HG02938 (cell line): ENCODE measurements at regions not wholly inside any gene's neighbourhood (a gene's known extent, or its start where the extent isn't known, plus 50 kb on each side); places are given as distances from the start of the nearest gene placed in this dataset.

Experiments used
- ATAC-seq: cut with Tn5 transposase; IDR thresholded peaks from one replicate; pipeline ENCODE4 v1.9.1; 2021; ENCODE audit warnings: mild to moderate bottlenecking, moderate library complexity; ENCODE audit not compliant: unreplicated experiment

DNA sequence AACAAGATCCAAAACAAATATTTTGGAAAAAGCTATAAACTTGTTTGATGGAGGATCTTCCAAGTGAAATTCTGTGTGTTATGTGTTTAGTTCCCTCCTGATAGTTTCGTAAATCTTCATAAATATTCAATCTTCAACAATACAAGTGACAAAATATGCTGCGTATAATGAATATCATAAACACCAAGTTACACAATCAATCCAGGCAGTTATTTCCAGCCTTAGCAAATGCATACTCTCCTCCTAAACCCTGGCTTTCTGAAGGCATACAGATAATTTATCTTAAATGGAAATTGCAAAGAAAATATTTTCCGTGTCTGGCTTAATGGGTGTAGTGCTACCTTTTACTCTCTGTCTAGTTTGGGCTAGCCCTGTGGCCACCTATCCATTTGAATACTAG, 864.9 kb upstream of the ZWINT start:
- no peak for ATAC-seq

DNA sequence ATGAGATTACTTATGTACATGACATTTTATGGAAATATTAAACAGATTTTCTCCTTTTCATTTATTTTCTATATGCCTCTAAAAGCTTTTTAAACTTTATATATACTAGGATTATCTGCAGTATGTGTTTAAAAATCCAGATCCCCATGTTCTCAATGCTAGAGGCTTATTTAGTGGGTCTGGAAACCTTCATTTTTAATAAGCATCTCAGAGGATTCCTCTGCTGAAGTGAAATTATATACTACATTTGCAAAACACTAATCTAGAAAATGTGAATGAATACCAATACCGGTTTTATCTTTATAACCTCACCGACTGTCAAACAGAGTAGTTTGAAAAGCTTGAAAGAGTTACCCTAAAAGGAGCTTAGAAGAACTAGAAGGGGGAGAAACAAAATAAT, 863.8 kb upstream of the ZWINT start:
- ATAC-seq: no peak

DNA sequence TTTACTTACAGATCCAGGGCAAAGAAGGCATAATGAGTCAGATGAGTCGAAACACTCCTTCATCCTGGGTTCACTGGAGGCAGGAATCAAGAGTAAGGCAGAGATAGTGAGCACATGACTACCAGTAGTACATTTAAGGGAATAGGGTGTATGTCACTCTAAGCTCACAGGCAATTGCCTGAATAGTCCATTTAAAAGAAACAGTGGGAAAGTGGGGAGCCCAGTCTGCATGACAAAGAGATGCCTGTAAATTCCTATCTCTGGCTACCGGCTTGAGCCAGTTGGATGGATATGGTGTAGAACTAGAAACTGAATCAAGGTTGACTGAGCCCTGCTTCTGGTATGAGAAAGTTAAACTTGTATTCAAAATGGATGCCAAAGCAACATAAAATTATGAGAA, 861.5 kb upstream of the ZWINT start:
- no peak for ATAC-seq

DNA sequence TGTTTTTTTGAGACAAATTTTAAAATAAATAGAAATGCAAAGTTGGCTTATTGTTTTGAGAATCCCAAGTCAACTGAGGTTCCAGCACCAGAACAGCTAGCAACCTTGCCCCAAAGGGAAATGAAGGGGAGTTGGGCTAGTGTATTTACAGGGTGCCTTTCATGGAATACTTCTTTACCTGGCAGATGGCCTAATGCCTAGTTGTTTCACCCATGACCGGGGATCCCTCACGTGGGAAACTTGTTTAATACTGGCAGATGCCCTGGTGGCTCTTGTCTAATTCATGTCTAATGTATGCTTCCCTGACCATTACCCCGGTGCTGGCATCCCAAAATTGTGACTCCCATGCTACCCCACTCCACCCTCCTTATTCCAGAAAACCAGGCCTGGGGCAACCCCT, 861.1 kb upstream of the ZWINT start:
- no peak for ATAC-seq

DNA sequence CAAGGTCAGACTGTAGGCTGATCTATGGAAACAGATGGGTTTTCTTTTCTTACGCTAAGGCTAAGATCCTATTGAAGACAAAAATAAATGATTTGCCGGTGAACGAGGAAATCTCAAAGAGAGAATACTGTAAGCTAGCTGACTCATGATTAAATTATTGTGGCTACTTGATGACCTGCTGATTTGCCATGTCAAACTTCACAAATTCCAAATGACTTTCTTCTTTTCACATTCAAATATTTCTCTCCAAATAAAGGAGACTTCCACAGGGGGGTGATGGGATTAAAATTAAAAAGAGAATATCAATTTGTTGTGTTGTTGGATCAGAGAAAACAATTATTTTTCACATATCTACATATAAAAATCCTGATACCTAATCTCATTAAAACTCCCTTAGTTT, 860.6 kb upstream of the ZWINT start:
- no peak for ATAC-seq

DNA sequence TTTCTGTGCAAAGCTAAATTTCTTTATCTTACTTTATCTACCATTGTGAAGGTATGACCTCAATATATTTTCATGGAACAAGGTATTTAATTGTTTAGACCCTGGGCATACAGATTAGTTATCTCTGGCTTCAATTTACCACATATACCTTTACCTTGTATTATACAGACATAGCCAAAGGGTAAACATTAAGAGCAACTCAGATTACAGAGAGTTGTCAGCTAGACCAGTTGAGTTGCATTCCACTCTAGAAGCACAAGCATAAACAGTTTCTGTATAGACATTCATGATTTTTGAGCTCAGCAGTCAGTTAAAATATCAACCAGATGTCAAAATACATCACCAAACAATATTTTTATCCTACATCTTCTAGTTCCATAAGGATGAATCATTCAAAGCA, 857.3 kb upstream of the ZWINT start:
- ATAC-seq: no peak

DNA sequence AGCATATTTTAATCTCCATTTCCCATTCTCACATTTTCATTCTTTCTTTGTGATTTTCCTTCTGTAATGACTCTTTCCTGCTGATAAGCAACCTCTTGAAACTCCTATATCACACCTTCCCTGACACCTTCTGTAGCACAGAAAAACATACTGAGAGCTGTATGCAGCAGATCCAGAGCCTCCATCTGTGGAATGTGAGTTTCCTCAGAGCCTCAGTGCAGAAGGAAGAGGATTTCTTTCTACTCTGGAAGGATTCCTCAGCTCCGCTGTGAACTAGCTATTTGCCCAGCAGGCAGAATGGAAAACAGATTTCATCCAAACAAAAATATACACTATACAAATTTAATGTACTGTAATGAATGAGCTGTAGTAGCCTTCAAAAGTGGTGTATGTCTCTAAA, 841.3 kb upstream of the ZWINT start:
- no peak for ATAC-seq

DNA sequence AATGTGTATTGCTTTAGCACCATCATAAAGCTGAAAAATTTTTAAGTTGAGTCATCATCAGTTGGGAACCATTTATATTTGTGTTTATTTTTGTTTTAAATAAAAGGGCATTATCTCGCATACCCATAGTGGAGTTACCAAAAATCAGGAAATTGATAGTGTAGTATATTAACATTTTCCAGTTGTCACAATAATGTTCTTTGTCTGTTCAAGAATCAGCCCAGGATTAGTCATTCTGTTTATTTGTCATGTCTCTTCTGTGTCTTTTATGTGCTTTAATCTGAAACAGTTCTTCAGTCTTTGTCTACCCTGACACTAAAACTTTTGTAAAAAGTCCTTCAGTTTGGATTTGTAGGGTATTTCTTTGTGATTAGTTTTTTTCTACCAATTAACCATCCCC, 827.8 kb upstream of the ZWINT start:
- no peak for ATAC-seq

DNA sequence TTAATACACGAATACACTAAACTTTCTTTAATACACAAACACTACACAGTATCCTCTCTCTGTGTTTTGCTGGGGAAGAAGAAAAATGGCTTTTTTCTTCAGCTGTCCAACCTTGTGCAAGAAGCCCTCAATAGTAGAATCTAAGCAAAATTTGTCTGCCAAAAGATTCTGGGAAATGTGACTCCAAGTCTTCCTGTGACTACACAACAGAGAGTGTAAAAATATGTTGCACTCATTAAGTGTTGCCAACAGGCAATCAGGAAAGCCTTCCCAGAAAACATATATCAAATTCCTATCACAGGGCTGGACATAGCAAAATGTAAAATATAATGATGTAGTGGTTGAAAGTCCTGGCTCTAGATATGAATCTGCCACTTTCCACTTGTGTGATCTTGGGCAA, 825.1 kb upstream of the ZWINT start:
- ATAC-seq: no peak

DNA sequence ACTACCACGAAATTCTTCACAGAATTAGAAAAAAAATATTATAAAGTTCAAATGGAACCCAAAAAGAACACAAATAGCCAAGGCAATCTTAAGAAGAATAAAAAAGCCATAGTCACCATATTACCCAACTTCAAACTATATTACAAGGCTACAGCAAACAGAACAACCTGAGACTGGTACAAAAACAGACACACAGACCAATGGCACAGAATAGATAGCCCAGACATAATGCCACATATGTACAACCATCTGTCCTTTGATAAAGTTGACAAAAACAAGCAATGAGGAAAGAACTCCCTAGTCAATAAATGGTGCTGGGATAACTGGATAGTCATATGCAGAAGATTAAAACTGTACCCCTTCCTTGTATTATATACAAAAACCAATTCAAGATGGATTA, 808.5 kb upstream of the ZWINT start:
- no peak for ATAC-seq

DNA sequence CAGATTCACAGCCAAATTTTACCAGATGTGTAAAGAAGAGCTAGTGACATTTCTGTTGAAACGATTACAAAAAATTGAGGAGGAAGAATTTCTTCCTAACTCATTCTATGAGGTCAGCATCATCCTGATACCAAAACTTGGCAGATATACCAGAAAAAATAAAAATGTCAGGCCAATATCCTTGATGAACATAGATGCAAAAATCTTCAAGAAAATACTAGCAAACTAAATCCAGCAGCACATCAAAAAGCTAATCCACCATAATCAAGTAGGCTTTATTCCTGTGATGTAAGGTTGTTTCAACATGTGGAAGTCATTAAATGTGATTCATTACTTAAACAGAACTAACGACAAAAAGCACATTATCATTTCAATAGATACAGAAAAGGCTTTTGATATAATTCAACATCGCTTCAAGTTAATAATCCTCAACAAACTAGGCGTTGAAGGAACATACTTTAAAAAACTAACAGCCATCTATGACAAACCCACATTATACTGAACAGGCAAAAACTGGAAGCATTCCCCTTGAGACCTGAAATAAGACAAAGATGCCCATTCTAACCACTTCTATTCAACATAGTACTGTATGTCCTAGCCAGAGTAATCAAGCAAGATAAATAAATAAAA, 807.7 kb upstream of the ZWINT start:
- ATAC-seq: no peak

DNA sequence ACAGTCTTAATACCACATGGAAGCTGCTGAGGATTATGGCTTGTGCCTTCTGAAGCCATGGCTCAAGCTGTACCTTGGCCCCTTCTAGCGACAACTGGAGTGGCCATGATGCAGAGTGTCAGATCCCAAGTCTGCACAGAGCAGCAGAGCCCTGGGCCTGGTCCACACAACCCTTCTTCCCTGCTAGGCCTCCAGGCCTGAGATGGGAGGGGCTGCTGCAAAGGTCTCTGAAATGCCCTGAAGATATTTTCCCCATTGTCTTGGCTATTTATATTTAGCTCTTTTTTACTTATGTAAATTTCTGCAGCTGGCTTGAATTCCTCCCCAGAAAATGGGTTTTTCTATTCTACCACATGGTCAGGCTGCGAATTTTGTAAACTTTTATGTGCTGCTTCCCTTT, 804.6 kb upstream of the ZWINT start:
- ATAC-seq: no peak

DNA sequence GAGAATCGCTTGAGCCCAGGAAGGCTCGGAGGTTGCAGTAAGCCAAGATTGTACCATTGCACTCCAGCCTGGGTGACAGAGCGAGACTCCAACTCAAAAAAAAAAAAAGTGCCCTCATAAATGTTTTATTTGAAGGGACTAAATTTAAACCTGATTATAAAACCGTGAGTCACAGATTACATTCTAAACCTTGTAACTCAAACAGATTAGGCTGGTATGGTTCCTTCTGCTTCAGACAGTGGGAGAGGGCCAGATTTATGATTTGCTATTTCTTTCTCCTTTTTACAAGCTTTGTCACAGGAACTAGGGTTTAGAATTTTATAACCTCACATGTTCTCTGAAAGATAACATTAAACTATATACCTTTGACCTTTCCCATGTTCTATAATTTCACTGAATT, 801.2 kb upstream of the ZWINT start:
- no peak for ATAC-seq

DNA sequence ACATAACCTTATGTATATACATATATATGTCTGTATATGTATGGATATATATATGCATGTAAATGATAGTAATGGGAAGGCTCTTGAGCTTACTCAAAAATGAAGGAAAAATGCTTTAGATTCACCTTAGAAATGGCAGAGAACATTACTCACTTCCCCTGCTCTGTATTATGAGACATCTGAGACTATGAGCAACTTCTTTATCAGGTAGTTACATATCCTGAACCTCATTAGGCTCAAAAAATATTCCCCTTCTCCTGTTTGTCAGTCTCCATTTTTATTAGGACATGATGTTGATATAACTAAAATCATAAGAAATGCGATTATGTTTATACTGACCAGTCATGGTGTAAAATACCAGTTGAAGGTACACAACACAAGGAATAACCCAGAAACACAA, 800.1 kb upstream of the ZWINT start:
- ATAC-seq: no peak

DNA sequence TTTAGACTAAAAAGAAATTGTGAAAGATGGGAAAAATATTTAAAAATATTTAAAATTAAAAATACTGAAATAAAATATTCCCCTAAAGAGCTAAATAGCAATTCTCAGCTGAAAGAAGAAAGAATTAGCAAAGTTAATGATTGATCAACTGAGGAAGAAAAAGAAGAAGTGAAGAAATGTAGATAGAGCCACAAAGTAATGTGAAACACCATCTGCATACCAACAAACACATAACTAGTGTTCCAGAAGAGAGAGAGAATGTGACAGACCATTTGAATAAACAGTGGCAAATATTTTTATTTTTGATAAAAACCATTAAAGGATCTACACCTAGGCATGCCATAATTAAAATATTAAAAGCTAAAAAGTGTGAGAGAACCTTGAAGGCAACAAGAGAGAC, 784.5 kb upstream of the ZWINT start:
- ATAC-seq: peak; percentile 74

DNA sequence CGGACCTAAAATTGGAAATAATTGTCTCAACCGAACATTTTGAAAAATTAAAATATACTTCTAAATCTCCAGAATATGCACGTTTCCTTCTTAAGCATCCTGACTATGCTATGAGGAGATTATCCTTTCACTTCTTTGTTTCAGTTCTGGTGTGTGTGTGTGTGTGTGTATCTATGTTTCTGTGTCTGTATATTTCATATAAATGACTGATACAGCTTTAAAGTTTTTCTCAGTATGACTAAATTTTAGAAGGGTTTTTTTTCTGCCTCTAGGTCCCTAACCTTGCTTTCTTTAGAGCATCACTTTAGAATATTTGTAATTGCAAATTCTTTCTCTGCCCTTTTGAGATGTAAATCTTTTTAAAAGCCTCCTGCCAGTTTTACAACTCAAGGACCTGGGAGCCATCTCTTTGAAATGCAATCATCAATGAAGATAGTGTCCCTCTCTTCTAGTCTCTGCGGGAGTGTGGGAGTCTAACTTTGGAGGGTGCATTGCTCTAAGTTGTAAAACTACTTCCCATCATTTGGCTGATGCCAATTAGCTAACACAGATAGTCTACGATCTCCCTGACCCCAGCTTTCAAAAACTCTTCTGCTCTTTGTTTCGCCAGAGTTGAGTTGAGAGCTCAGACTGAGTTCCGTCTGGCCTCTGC, 782.0 kb upstream of the ZWINT start:
- no peak for ATAC-seq

DNA sequence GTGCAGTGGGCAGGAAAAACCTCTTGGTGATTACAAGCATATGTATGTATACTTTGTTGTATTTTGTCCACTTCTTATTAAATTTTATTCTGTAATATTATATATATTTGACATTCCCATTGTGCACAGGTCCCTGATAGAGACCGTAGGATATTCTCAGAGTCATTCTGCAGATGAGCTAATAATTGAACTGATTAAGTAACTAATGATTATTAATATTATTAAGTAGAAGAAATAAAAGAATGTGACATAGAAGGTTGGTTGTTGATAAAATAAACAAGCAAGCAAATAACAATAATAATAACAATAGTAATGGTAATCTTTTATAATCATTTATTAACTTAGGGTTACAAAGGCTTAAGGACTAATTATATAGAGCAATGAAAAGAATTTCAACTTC, 780.6 kb upstream of the ZWINT start:
- ATAC-seq: no peak

DNA sequence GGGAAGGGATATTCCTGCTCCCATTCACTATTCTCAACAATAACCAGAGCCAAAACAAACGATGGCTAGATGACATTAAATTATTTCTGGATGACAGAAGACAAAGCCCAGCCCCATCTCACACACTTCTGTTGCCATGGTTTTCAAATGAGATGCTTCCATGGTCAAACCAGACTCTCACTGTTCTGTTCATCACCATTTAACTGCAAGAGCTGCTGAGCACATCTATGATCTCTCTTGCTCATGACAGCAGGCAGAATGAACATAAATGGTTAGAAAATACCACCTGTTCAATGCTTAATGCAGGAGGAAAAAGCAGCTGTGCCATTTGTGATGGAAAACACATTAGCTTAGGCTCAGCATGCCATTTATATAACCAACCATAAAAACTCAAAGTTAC, 758.6 kb upstream of the ZWINT start:
- ATAC-seq: no peak

DNA sequence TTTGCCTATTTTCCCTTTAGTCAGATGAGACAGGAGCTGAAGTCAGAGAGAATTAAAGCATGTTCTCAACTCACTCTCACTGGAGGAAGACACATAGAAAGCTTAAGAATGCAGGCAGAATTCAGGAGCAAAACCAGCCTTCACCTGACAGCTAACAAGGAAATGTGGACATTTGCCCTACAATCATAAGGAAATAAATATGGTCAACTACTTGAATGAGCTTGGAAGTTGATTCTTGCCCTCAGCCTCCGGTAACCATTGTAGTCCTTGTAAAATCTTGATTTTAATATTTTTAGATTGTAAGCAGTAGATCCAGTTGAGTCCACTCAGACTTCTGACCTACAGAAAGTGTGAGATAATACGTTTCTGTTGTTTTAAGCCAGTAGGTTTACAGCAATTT, 752.5 kb upstream of the ZWINT start:
- ATAC-seq: no peak

DNA sequence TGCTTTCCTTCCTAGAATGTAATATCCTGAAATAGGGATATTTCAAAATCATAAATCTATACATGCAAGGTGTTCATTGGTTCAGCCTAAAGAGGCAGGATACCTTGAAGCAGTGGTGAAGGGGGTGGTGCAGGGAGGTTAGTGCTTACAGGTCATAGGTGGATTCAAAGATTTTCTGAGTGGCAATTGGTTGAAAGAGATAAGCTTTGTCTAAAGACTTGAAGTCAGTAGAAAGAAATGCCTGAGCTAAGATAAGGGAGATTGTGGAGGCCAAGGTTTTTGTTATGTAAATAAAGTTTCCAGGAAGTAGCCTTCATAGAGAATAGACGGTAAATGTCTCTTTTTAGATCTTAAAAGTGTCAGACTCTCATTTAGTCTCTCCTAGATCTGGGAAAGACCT, 741.2 kb upstream of the ZWINT start:
- ATAC-seq: no peak

DNA sequence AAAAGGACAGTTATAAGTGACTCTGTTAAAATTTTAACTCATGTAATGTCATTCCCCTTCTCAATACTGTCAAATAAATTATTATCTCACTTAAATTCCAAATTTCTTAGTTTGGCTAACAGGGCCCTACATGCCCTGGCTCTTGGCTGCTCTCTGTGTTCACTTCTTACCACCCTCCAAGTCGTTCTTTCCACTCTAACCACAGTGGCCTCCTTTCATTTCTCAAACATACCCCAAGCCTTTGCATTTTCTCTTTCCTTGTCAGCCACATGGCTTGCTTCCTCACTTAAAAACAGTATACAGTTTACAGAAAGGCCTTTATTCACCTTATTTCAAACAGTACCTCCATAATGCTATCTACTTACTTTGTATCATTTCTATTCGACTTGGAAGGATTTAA, 737.1 kb upstream of the ZWINT start:
- ATAC-seq: no peak

DNA sequence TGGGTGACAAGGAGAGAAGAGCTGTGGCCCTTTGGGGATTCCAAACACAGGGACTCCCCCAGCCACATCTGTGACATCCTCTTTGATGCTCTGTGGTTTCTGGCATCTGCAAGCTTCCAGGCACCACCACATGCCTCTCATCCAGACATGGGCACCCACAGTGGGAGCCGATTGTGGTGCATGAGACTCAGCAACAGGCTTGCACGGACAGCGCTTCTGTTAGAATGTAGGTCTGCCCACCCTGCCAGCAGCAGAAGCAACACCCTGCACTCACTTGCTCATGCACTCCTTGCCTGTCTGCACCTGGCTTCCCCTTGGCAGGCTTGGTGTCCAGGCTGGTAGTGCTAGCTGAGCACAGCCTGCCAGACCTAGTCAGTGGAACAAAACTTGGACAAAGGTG, 735.0 kb upstream of the ZWINT start:
- ATAC-seq: no peak

DNA sequence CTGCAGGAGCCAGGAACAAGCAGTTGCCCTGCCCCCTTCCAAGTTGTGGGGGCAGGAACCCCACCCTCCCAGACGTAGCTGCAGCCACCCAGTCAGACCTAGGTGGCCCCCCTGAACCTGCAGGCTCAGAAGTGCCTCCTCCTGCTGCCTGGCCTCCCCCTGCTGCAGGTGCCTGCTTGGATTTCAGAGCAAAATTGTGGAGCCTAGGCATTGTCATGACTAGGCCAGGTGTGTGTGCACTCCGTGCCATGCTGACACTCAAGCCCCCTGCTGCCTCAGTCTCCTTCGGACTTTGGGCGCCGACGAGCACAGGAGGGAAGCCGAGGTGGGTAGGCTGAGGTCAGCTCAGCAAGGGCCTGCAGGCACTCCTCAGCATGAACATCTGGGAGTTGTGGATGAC, 733.9 kb upstream of the ZWINT start:
- no peak for ATAC-seq
